NCI-H526 (cell line): ENCODE measurements at regions not wholly inside any gene's neighbourhood (a gene's known extent, or its start where the extent isn't known, plus 50 kb on each side); places are given as distances from the start of the nearest gene placed in this dataset.
"Not testable (repeated sequence)": the region's sequence is repeated elsewhere in the genome, so short reads cannot be mapped to it uniquely, and the experiment has no call there.

ENCODE experiments used
- DNase-seq, 2 experiments: peaks; one replicate each; lab custom pipeline; 2025; lab: John Stamatoyannopoulos, UW

- DNase-seq, result peak in 1 of 2 experiments; percentile 21
These were observed 196.5 kb upstream of the ZNF469 start for GRCh38 chr16:88185976-88186888.

- not testable (repeated sequence) for DNase-seq
These were observed 195.6 kb upstream of the ZNF469 start for GRCh38 chr16:88186889-88187870.

- not testable (repeated sequence) for DNase-seq
These were observed 194.4 kb upstream of the ZNF469 start for GRCh38 chr16:88188171-88188895.

- not testable (repeated sequence) for DNase-seq
These were observed 192.1 kb upstream of the ZNF469 start for GRCh38 chr16:88190592-88191095.

GRCh38 chr16:88191168-88191567, 191.6 kb upstream of the ZNF469 start:
- not testable (repeated sequence) for DNase-seq

GRCh38 chr16:88192601-88193000, 190.2 kb upstream of the ZNF469 start:
- DNase-seq, result no peak

GRCh38 chr16:88193706-88194396, 188.9 kb upstream of the ZNF469 start:
- peak in 1 of 2 experiments; percentile 48 for DNase-seq

GRCh38 chr16:88194397-88195268, 188.1 kb upstream of the ZNF469 start:
- peak in 1 of 2 experiments; percentile 43 for DNase-seq

- DNase-seq, result no peak
These were observed 187.5 kb upstream of the ZNF469 start for GRCh38 chr16:88195269-88195705.

GRCh38 chr16:88195911-88196465, 186.8 kb upstream of the ZNF469 start:
- no peak for DNase-seq

- no peak for DNase-seq
These were observed 186.0 kb upstream of the ZNF469 start for GRCh38 chr16:88196471-88197400.

- peak in 1 of 2 experiments; percentile 12 for DNase-seq
These were observed 185.0 kb upstream of the ZNF469 start for GRCh38 chr16:88197481-88198456.

- not testable (repeated sequence) for DNase-seq
These were observed 184.1 kb upstream of the ZNF469 start for GRCh38 chr16:88198457-88199295.

- DNase-seq, result not testable (repeated sequence)
These were observed 183.2 kb upstream of the ZNF469 start for GRCh38 chr16:88199296-88200153.
